ENCODE measurements at regions not wholly inside any gene's neighbourhood (a gene's known extent, or its start where the extent isn't known, plus 50 kb on each side); places are given as distances from the start of the nearest gene placed in this dataset.
"Not testable (repeated sequence)": the region's sequence is repeated elsewhere in the genome, so short reads cannot be mapped to it uniquely, and the experiment has no call there.

DNA sequence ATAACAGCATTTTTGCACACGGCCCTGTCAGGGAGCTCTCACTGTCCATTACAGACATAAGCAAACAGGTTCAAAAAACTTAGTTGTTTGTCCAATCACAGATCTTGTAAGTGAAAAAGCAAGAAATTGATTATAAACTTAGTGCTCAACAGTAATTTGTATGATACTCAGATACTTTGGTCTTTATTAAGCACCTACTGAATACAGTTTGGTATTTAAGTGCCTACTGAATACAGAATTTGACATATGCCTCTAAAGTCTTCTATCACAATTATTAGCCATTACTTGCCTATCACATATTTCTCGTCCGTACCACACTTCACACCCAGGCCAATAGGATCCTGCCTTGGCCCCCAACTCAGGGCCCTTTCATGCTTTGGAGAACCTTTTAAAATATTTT lies 283.1 kb downstream of the SUCLG1 start:
- TF ChIP-seq ZFX (IDR thresholded peaks at IDR 0.05; ENCODE audit: borderline replicate concordance) (no peak), CTCF (IDR thresholded peaks at IDR 0.05) (no peak)
- H3K27ac ChIP-seq, result no peak overlapping the region

DNA sequence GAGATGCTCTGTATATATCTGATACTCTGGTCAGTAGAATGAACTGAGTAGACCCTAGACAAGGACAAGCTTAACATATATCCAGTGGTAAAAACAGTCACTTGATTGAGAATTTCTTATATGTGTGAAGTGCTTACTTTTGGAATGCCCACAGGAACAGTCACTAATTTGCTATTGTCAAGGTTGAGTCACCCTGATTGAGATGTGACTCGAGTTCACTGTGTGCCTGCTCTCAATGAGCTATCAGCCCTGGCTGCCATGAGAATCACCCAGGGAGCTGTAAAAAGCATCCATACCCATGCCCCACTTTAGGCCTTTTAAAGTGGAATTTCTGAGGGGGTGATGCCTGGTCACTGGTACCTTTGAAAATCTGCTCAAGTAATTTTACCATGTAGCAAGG lies 283.7 kb downstream of the SUCLG1 start:
- no peak for TF ChIP-seq ZFX (IDR thresholded peaks at IDR 0.05; ENCODE audit: borderline replicate concordance)
- no peak for TF ChIP-seq CTCF (IDR thresholded peaks at IDR 0.05)
- no peak overlapping the region for H3K27ac ChIP-seq

GRCh38 chr2:84173041-84173440 lies 286.0 kb downstream of the SUCLG1 start:
- no peak for TF ChIP-seq ZFX (IDR thresholded peaks at IDR 0.05; ENCODE audit: borderline replicate concordance)
- TF ChIP-seq CTCF (IDR thresholded peaks at IDR 0.05), result no peak
- no peak overlapping the region for H3K27ac ChIP-seq

DNA sequence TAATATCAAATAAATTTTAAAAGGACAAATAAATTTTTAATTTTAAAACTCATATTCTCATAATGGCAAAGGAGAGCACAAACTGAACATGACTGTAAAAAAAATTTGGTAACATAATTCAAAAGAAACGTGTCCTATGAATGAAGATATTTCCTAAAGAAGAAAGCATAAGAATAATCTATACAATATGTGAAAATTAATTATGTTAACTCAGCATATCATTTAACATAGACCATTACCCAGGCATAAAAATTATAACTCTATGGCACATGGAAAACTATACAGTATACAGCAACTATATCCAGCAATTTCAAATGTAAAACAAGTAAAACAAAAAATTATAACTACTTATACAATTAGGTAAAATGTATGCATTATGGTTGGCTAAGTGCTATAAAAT lies 288.1 kb downstream of the SUCLG1 start:
- H3K27ac ChIP-seq, result no peak overlapping the region
- TF ChIP-seq CTCF (IDR thresholded peaks at IDR 0.05), result no peak
- TF ChIP-seq ZFX (IDR thresholded peaks at IDR 0.05; ENCODE audit: borderline replicate concordance), result no peak

DNA sequence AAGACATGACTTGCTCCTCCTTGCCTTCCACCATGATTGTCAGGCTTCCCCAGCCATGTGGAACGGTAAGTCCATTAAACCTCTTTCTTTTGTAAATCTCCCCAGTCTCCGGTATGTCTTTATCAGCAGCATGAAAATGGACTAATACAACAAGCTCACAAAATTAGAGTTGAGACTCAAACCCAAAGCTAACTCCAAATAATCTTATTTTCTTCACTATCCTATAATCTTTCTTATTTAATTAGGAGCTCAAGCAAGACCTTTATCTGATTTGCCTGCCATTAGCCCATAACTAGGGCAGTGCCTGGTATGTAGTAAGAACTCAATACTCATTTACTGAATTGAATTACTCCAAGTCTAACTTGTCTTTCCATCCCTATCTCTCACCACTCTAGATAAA lies 289.2 kb downstream of the SUCLG1 start:
- TF ChIP-seq CTCF (IDR thresholded peaks at IDR 0.05) (no peak), ZFX (IDR thresholded peaks at IDR 0.05; ENCODE audit: borderline replicate concordance) (no peak)
- H3K27ac ChIP-seq, result no peak overlapping the region

GRCh38 chr2:84168552-84168951 lies 290.5 kb downstream of the SUCLG1 start:
- H3K27ac ChIP-seq, result not testable (repeated sequence)

DNA sequence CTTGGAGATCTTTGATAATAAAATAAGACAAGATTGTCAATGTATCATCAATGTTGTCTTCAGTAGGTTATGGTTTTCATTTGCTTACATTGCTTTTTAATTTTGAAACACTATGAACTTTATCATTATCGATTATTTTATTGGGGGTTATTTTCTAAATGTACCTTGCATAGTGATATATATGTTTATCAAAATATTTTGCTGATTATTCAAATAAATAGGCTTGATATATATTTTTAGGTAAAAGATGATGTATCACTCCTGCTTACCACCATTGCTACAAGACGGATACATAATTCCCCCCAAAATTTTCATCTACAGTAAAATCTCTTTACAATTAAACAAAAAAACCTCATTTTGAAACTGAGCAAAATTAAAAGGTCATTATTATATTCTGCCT lies 293.8 kb downstream of the SUCLG1 start:
- TF ChIP-seq CTCF (IDR thresholded peaks at IDR 0.05) (no peak), ZFX (IDR thresholded peaks at IDR 0.05; ENCODE audit: borderline replicate concordance) (no peak)
- H3K27ac ChIP-seq, result no peak overlapping the region

DNA sequence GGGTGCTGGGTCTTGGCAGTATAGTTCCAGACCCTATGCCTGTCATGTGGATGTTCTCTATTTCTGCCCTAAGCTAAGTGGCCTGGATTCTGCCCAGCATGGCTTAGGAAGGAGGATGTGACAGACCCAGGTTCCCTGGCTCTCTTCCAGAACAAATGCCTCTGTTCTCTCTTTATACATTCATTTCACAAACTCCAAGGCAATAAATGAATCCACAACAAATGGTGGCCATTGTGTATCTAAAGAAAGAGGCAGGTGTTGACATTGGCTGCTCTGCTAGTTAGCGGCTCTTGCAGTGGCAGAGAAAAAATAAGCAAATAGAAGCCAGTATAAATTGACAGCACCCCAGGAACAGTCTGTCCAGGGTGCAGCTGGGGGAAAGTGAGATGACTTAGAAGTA lies 298.6 kb downstream of the SUCLG1 start:
- TF ChIP-seq CTCF (IDR thresholded peaks at IDR 0.05), result no peak
- TF ChIP-seq ZFX (IDR thresholded peaks at IDR 0.05; ENCODE audit: borderline replicate concordance), result no peak
- H3K27ac ChIP-seq, result peak overlapping the region; percentile 42

All from 22Rv1 (cell line).